ENCODE measurements at regions not wholly inside any gene's neighbourhood (a gene's known extent, or its start where the extent isn't known, plus 50 kb on each side); places are given as distances from the start of the nearest gene placed in this dataset.

DNA sequence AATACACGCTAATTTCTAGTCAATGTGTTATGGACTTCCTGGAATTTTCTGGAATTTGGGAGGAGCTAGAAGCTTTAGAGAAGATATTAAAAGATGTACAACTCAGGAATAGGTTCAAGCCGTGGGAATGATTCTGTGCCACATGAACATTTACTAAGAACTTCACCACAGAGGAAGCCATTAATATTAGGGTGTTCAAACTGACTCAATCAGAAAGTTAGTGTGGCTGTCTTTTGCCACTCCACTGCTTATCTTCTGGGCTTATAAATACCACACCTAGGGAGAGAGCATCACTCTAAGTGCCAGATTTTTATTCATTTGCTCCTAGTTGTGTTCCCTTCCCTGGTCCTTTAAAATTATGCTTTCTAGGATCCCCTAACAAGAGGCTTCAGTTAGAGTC is 409.8 kb downstream of the KCTD8 start:
- TF ChIP-seq, protein P1, sequence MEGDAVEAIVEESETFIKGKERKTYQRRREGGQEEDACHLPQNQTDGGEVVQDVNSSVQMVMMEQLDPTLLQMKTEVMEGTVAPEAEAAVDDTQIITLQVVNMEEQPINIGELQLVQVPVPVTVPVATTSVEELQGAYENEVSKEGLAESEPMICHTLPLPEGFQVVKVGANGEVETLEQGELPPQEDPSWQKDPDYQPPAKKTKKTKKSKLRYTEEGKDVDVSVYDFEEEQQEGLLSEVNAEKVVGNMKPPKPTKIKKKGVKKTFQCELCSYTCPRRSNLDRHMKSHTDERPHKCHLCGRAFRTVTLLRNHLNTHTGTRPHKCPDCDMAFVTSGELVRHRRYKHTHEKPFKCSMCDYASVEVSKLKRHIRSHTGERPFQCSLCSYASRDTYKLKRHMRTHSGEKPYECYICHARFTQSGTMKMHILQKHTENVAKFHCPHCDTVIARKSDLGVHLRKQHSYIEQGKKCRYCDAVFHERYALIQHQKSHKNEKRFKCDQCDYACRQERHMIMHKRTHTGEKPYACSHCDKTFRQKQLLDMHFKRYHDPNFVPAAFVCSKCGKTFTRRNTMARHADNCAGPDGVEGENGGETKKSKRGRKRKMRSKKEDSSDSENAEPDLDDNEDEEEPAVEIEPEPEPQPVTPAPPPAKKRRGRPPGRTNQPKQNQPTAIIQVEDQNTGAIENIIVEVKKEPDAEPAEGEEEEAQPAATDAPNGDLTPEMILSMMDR (IDR thresholded peaks at IDR 0.05) = no peak
- Mint-ChIP-seq H3K4me3 (ENCODE audit: unreplicated experiment) (no peak overlapping the region), H3K9me3 (ENCODE audit: unreplicated experiment) (peaks cover 7% of the 10 kb centered on the region), H3K27ac (ENCODE audit: unreplicated experiment) (no peak overlapping the region), H3K36me3 (ENCODE audit: unreplicated experiment) (no peaks in the 10 kb centered on the region), H3K4me1 (ENCODE audit: unreplicated experiment) (no peaks in the 10 kb centered on the region), H3K27me3 (ENCODE audit: unreplicated experiment) (no peaks in the 10 kb centered on the region)
- DNase-seq (ENCODE audit: extremely low spot score, unreplicated experiment) = no peak

DNA sequence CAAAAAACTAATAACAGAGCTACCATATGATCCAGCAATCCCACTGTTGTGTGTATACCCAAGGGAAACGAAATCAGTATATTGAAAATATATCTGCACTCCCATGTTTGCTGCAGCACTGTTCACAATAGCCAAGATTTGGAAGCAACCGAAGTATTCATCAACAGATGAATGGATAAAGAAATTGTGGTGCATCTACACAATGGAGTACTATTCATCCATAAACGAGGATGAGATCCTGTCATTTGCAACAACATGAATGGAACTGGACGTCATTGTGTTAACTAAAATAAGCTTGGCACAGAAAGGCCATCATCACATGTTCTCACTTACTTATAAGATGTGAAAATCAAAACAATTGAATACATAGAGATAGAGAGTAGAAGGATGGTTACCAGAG is 402.1 kb downstream of the KCTD8 start:
- Mint-ChIP-seq H3K27ac (ENCODE audit: unreplicated experiment) (no peak overlapping the region), H3K4me1 (ENCODE audit: unreplicated experiment) (no peaks in the 10 kb centered on the region), H3K27me3 (ENCODE audit: unreplicated experiment) (no peaks in the 10 kb centered on the region), H3K36me3 (ENCODE audit: unreplicated experiment) (no peaks in the 10 kb centered on the region), H3K4me3 (ENCODE audit: unreplicated experiment) (no peak overlapping the region), H3K9me3 (ENCODE audit: unreplicated experiment) (peaks cover 16% of the 10 kb centered on the region)
- DNase-seq (ENCODE audit: extremely low spot score, unreplicated experiment) = no peak
- TF ChIP-seq, protein P1 (IDR thresholded peaks at IDR 0.05) = no peak

DNA sequence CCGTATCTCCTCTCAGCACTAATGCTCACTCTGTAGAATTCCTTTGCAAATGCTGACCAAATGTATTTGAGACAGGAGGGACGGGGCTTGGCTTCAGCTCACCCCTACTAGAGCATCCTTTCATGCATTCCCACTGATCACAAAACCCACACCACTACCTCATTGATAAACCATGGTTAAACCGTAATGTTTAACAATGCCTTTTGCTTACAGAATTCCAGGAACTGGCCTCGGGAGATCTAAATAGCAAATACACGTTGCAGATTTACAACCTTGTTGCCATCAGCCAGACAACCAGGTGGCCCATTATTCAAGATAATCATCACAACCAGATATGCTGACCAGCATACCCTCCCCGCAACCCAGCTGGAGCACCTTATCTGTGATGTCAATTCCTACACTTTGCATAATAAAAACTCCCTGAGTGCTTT is 391.9 kb downstream of the KCTD8 start:
- Mint-ChIP-seq H3K4me3 (ENCODE audit: unreplicated experiment) (no peak overlapping the region), H3K27me3 (ENCODE audit: unreplicated experiment) (no peaks in the 10 kb centered on the region), H3K9me3 (ENCODE audit: unreplicated experiment) (no peaks in the 10 kb centered on the region), H3K4me1 (ENCODE audit: unreplicated experiment) (no peaks in the 10 kb centered on the region), H3K36me3 (ENCODE audit: unreplicated experiment) (no peaks in the 10 kb centered on the region), H3K27ac (ENCODE audit: unreplicated experiment) (no peak overlapping the region)
- no peak for DNase-seq (ENCODE audit: extremely low spot score, unreplicated experiment)
- TF ChIP-seq, protein P1 (IDR thresholded peaks at IDR 0.05) = no peak

DNA sequence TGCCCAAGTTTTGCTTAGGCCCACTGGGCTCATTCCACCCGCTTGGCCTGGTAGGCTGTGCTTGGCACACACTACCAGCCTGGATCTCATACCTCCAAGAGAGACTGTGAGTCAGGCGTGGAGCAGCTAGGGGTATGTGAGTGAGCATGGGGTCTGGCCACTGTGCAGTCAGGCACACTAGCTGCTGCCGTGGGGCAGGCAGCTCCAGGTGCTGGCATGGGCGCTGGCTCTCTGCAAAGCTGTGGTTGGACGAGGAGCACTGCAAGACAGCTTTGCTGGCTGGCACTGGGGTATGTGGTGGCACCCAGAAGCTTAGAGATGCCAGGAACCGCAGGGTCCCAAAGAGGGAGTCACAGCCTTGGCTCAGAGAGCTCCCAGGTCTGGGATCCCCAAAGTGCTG is 377.8 kb downstream of the KCTD8 start:
- TF ChIP-seq, protein P1 (IDR thresholded peaks at IDR 0.05) = no peak
- Mint-ChIP-seq H3K4me1 (ENCODE audit: unreplicated experiment) (no peaks in the 10 kb centered on the region), H3K27ac (ENCODE audit: unreplicated experiment) (no peak overlapping the region), H3K9me3 (ENCODE audit: unreplicated experiment) (no peaks in the 10 kb centered on the region), H3K4me3 (ENCODE audit: unreplicated experiment) (no peak overlapping the region), H3K36me3 (ENCODE audit: unreplicated experiment) (no peaks in the 10 kb centered on the region), H3K27me3 (ENCODE audit: unreplicated experiment) (no peaks in the 10 kb centered on the region)
- DNase-seq (ENCODE audit: extremely low spot score, unreplicated experiment) = no peak

DNA sequence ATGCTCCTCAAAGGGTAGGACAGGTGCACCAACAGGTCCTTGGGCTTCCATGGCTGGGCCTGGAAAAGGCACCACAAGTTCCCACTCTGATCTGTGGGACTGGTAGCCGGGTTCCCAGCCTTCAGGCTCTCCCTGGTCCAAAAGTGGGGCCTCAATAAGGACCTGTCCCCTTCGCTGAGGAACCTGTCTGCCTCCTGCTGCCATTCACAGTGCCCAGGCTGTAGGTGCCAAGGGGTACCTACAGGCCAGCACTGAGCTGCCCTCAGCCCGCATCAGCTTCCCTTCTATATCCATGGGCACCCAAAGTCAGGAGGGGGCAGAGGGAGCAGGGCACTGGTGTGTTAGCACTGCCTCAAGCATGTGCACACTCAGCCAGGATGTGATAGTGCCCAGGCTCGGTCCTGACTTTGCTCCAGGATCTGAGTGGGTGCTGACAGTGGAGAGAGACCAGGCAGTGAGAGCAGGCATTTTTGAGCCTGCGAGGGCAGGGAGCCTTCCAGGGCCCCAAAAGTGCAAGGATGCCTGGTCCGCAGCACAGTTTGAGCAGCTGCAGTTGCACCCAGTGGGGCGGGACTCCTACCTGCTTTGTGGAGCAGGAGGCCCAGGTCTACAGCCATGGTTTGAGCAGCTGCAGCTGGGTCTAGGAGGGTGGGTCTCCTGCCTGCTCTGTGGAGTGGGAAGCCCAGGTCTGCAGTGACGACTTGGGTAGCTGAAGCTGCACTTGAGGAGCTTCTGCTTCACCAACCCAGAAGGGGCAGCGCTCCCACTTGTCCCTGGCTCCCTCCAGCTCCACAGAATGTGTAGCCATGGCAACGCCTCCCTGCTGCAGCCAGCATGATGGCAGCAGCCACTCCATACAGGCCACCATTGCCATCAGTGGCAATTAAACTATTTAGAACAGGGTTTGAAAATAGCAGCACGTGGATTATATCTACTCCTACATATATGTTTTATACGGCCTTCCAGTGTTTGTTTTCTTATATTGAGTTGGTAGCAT is 376.4 kb downstream of the KCTD8 start:
- H3K27me3 Mint-ChIP-seq (ENCODE audit: unreplicated experiment) = no peaks in the 10 kb centered on the region
- DNase-seq (ENCODE audit: extremely low spot score, unreplicated experiment) = no peak
- H3K36me3 Mint-ChIP-seq (ENCODE audit: unreplicated experiment) = no peaks in the 10 kb centered on the region
- no peaks in the 10 kb centered on the region for H3K4me1 Mint-ChIP-seq (ENCODE audit: unreplicated experiment)
- H3K9me3 Mint-ChIP-seq (ENCODE audit: unreplicated experiment) = no peaks in the 10 kb centered on the region
- H3K27ac Mint-ChIP-seq (ENCODE audit: unreplicated experiment) = no peak overlapping the region
- H3K4me3 Mint-ChIP-seq (ENCODE audit: unreplicated experiment) = no peak overlapping the region
- TF ChIP-seq, protein P1 (IDR thresholded peaks at IDR 0.05) = no peak
